Neural crest cell (in vitro differentiated cells): ENCODE measurements at regions not wholly inside any gene's neighbourhood (a gene's known extent, or its start where the extent isn't known, plus 50 kb on each side); places are given as distances from the start of the nearest gene placed in this dataset.

Experiments used
- DNase-seq: peaks from one replicate; pipeline ENCODE4 v3.0.0; 2021; ENCODE audit warnings: low read depth, mixed read lengths, low spot score
- H3K27ac Mint-ChIP-seq: one replicate; pipeline ENCODE4 v1.8.0; 2021; ENCODE audit warnings: mild to moderate bottlenecking, mixed read lengths; ENCODE audit not compliant: unreplicated experiment
- H3K27me3 Mint-ChIP-seq: 2 replicates; pipeline ENCODE4 v1.8.0; 2021; ENCODE audit warnings: low read depth, mild to moderate bottlenecking, mixed read lengths
- H3K36me3 Mint-ChIP-seq: 2 replicates; pipeline ENCODE4 v1.8.0; 2021; ENCODE audit warnings: low read depth, mild to moderate bottlenecking, mixed read lengths
- H3K4me1 Mint-ChIP-seq: 2 replicates; pipeline ENCODE4 v1.8.0; 2021; ENCODE audit warnings: mixed read lengths
- H3K4me3 Mint-ChIP-seq: one replicate; pipeline ENCODE4 v1.8.0; 2021; ENCODE audit warnings: mild to moderate bottlenecking, mixed read lengths
- H3K9me3 Mint-ChIP-seq: 2 replicates; pipeline ENCODE4 v1.8.0; 2021; ENCODE audit warnings: mixed read lengths
- CTCF ChIP-seq: fragments of 200-600 bp; sonication (generic); conservative IDR thresholded peaks from 2 replicates; pipeline ENCODE4 v1.5.0; 2021; ENCODE audit warnings: antibody characterized with exemption, mild to moderate bottlenecking

DNA sequence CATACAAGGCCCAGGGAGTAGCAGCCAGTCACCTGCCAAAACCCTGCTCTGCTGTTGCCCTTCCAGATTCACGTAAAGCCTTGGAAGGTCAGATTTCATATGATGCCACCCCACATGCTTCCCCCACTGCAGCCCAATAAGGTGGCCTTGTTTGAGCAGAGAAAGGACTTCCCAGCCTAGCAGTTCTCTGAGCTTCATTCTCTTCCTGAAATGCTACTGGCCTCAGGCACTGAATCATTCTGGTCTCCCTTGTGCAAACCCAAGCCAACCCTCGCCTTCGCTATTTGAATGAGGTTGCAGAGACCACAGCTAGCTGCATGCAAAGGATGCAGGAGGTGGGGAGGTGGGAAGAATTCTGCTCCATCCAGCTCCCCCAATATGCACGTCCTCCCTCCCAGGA, 60.3 kb upstream of the PLXNA4 start:
- no peaks in the 10 kb centered on the region for H3K9me3 Mint-ChIP-seq

DNA sequence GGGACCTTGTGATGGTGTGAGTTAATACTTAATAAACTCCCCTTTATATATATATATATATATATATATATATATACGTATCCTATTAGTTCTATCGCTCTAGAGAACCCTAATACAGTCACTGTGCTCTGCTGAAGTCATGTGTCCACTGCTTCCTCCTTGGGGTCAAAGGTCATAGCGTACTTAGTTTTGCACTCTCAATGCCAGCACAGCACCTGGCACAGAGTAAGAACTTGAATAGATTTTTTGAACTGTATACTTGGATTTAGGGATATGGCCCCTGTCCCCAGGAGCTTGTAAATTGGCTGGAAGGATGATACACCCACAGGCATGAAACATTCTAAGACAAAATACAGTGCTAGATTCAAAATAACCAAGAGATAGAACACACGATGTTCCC, 58.9 kb upstream of the PLXNA4 start:
- Mint-ChIP-seq H3K9me3 (no peaks in the 10 kb centered on the region), H3K27me3 (no peaks in the 10 kb centered on the region), H3K4me3 (no peak overlapping the region), H3K27ac (no peak overlapping the region), H3K4me1 (peaks cover 7% of the 10 kb centered on the region), H3K36me3 (peaks cover 2% of the 10 kb centered on the region)
- no peak for DNase-seq
- TF ChIP-seq CTCF: no peak

More for the DNA sequence above, 60.3 kb upstream of the PLXNA4 start:
- Mint-ChIP-seq H3K36me3 (peaks cover 2% of the 10 kb centered on the region), H3K4me3 (no peak overlapping the region), H3K4me1 (peaks cover 7% of the 10 kb centered on the region), H3K27me3 (no peaks in the 10 kb centered on the region), H3K27ac (no peak overlapping the region)
- TF ChIP-seq CTCF: no peak
- DNase-seq: no peak

GRCh38 chr7:132630834-132631233, 54.6 kb upstream of the PLXNA4 start:
- no peaks in the 10 kb centered on the region for H3K27me3 Mint-ChIP-seq
- peaks cover 5% of the 10 kb centered on the region for H3K36me3 Mint-ChIP-seq
- H3K4me1 Mint-ChIP-seq: no peaks in the 10 kb centered on the region
- DNase-seq: no peak
- no peak overlapping the region for H3K4me3 Mint-ChIP-seq
- no peak for TF ChIP-seq CTCF
- no peak overlapping the region for H3K27ac Mint-ChIP-seq
- peaks cover 6% of the 10 kb centered on the region for H3K9me3 Mint-ChIP-seq
